Mucosa of descending colon (tissue), 3 donors: ENCODE measurements at regions not wholly inside any gene's neighbourhood (a gene's known extent, or its start where the extent isn't known, plus 50 kb on each side); places are given as distances from the start of the nearest gene placed in this dataset.
A peak's percentile ranks its signal among the peaks of the same experiment; 100 is the strongest.

Experiments used
- ATAC-seq: fragments of 200-7000 bp; cut with Tn5 transposase; one replicate; pipeline ENCODE4 v1.9.1; 2020; ENCODE audit warnings: mild to moderate bottlenecking, moderate library complexity
- DNase-seq, 3 donors: peaks; one replicate each; pipeline ENCODE4 v3.0.0-alpha.2; 2020
- H3K36me3 ChIP-seq: fragments of 200-600 bp; one replicate; pipeline ENCODE4 v1.8.0; 2021; ENCODE audit warnings: low read depth, mild to moderate bottlenecking
- H3K4me1 ChIP-seq: fragments of 200-600 bp; one replicate; pipeline ENCODE4 v1.8.0; 2021; ENCODE audit warnings: low read depth, mild to moderate bottlenecking
- H3K4me3 ChIP-seq: fragments of 200-600 bp; one replicate; pipeline ENCODE4 v1.8.0; 2021; ENCODE audit warnings: mild to moderate bottlenecking
- H3K9me3 ChIP-seq: fragments of 200-600 bp; one replicate; pipeline ENCODE4 v1.8.0; 2021; ENCODE audit warnings: mild to moderate bottlenecking
- intact Hi-C, 2 donors: fragments of 100-400 bp; cut with DNase I in 1 of 2; cut with micrococcal nuclease in 1 of 2; formaldehyde crosslinking; loops; one replicate each; pipeline versions ENCODE4 v1.11.0 to v1.11.1; 2022; cut with DNase I, micrococcal nuclease
- TF ChIP-seq, protein P1 (sequence below): fragments of 200-600 bp; IDR thresholded peaks from one replicate; pipeline ENCODE4 v1.8.0; 2022; ENCODE audit warnings: antibody characterized with exemption, mild to moderate bottlenecking
- donor health status: DM: no; HTN: no; CAD: no; lungs with moderate emphysema.
- donor health status: DM: no; HTN: no; CAD: no.
- donor health status: DM: no; HTN: yes; CAD: no.

DNA sequence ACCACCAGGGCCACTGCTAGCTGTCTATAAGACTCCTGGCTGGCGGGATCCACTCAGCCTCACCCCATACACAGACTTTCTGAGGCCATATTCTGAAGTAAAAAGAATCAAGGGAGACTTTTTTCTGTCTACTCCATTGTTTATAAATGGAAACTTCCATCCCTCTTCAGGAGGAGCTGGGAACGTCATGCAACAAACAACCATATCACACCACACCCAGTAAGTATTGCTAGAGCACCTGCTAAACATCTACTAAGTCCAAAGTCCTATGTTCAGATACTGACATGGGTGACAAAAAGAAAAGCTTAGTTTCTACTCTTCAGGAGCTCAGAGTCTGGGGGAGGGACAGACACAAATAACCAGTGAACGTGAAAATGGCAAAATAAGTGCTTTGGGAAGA lies 324.8 kb upstream of the ONECUT1 start:
- no peak overlapping the region for H3K4me3 ChIP-seq
- no peaks in the 10 kb centered on the region for H3K36me3 ChIP-seq
- DNase-seq (peak in 2 of 3 donors; percentile 20 to 59), ATAC-seq (peak; percentile 95)
- intact Hi-C loops, result no loop called here
- peaks cover 10% of the 10 kb centered on the region for H3K4me1 ChIP-seq
- TF ChIP-seq, protein P1, sequence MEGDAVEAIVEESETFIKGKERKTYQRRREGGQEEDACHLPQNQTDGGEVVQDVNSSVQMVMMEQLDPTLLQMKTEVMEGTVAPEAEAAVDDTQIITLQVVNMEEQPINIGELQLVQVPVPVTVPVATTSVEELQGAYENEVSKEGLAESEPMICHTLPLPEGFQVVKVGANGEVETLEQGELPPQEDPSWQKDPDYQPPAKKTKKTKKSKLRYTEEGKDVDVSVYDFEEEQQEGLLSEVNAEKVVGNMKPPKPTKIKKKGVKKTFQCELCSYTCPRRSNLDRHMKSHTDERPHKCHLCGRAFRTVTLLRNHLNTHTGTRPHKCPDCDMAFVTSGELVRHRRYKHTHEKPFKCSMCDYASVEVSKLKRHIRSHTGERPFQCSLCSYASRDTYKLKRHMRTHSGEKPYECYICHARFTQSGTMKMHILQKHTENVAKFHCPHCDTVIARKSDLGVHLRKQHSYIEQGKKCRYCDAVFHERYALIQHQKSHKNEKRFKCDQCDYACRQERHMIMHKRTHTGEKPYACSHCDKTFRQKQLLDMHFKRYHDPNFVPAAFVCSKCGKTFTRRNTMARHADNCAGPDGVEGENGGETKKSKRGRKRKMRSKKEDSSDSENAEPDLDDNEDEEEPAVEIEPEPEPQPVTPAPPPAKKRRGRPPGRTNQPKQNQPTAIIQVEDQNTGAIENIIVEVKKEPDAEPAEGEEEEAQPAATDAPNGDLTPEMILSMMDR, result no peak
- H3K9me3 ChIP-seq, result no peaks in the 10 kb centered on the region

DNA sequence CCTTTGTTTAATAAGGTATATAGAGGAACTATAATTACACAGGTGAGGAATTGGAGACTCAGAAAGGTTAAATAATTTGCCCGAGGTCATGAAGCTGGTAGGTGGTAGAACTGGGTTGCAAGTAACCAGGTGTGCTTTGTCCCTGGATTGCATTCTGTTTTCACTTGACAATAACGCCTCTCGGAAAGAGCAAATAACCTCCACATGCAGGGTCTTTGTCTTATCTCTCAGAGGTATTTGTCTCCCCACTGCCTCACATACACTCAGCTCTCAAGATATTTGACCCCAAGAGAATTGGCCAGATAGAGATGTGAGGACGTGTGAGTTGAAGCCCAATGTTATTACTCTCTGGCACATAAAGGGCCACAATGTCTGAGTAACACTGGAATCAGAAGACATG lies 320.9 kb upstream of the ONECUT1 start:
- intact Hi-C loops, result no loop called here
- TF ChIP-seq, protein P1, result no peak
- Histone ChIP-seq H3K36me3 (no peaks in the 10 kb centered on the region), H3K4me1 (peaks cover 10% of the 10 kb centered on the region), H3K9me3 (no peaks in the 10 kb centered on the region), H3K4me3 (no peak overlapping the region)
- ATAC-seq, result no peak
- DNase-seq, result no peak

DNA sequence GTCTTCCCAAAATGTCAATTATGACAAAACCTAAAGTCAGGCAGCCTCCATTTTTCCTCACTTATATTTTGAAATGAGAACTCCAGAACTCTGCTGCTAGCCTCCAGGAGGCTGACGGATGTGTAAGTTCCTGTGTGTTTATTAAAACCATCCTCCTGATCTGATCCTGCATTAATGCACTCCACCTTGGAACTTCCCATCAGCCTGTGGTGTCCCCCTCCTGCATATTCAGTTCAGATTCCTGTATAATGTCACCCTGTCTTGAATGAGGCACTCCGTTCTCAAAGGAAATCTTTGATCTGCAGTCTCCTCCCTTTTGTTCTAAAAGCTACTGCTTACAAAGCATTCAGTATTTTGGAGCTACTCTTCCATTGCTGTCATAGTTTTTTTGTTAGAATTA lies 318.2 kb upstream of the ONECUT1 start:
- Histone ChIP-seq H3K4me3 (no peak overlapping the region), H3K9me3 (no peaks in the 10 kb centered on the region), H3K4me1 (no peaks in the 10 kb centered on the region), H3K36me3 (no peaks in the 10 kb centered on the region)
- no peak for DNase-seq
- no peak for ATAC-seq
- TF ChIP-seq, protein P1, result no peak
- intact Hi-C loops, result no loop called here

DNA sequence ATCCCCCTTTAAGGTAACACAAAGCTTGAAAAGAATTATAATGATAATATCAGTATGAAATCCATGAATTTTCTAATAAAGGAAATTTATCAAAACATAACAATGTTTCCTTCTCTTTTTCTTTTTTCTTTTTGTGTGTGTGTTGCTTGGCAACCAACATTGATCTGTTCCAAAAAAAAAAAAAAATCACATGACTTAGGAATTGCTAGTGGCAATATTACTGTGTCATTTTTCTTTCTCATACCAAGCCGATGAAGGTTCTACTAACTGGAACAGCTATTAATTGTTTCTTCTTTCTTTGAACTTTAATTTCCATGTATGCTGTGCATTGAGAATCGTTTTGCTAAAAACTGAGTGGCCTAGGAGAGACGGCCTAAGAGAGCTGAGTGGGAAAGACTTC lies 317.7 kb upstream of the ONECUT1 start:
- DNase-seq, result no peak
- no peak for ATAC-seq
- no peak overlapping the region for H3K4me3 ChIP-seq
- no peaks in the 10 kb centered on the region for H3K36me3 ChIP-seq
- TF ChIP-seq, protein P1, result no peak
- H3K9me3 ChIP-seq, result no peaks in the 10 kb centered on the region
- H3K4me1 ChIP-seq, result no peaks in the 10 kb centered on the region
- intact Hi-C loops, result no loop called here

DNA sequence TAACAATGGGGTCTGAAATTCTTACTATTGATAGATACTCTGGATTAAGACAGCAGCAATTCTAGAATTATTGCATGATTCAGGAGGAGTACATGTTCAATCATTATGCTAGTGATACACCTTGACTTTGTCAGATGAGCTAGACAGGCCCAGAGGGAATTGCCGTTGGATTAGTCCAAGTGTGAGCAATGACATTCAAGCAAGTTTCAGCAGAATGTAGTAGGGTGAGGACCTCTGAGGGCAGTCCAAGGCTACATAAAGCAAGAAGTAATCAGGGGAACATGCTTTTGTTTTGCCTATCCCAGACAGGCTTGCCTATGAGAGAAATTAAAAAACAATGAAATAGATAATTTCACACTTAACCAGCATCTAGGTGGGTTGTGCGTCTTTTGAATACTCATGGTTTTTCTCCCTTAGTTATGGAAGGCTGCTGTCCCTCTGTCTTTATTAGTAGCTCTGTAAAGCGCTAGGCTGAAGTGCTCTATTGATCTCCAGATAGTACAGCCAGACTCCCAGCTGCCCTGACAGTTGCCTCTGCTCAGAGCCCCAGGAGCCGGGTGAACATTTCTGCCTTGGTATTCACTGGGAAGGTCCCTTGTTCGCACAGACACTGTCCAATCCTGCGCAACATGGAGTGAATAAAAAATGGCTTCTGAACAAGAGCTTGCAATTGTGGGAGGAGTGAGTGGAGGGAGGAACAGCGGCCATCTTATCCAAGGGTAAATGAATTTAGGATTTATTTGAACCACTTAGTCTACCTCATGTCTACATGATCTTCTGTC lies 316.6 kb upstream of the ONECUT1 start:
- ATAC-seq (no peak), DNase-seq (no peak)
- no peaks in the 10 kb centered on the region for H3K36me3 ChIP-seq
- TF ChIP-seq, protein P1, result no peak
- intact Hi-C loops, result no loop called here
- no peaks in the 10 kb centered on the region for H3K9me3 ChIP-seq
- no peak overlapping the region for H3K4me3 ChIP-seq
- no peaks in the 10 kb centered on the region for H3K4me1 ChIP-seq
